Activated CD8-positive, alpha-beta memory T cell treated with anti-CD3 and anti-CD28 coated beads for 24 hours (primary cell): ENCODE measurements at regions not wholly inside any gene's neighbourhood (a gene's known extent, or its start where the extent isn't known, plus 50 kb on each side); places are given as distances from the start of the nearest gene placed in this dataset.
"Not testable (repeated sequence)": the region's sequence is repeated elsewhere in the genome, so short reads cannot be mapped to it uniquely, and the experiment has no call there.

Experiments
- DNase-seq: peaks from one replicate; pipeline ENCODE4 v3.0.0-alpha.2; 2020

GRCh38 chr11:81368192-81368591 lies 1365.5 kb downstream of the FAM181B start:
- DNase-seq: no peak

GRCh38 chr11:81365496-81365895 lies 1368.2 kb downstream of the FAM181B start:
- DNase-seq: no peak

GRCh38 chr11:81359476-81359875 lies 1374.2 kb downstream of the FAM181B start:
- no peak for DNase-seq

- DNase-seq: no peak
These were observed 1388.1 kb downstream of the FAM181B start for GRCh38 chr11:81345609-81346008.

GRCh38 chr11:81342966-81343365 lies 1390.7 kb downstream of the FAM181B start:
- no peak for DNase-seq

GRCh38 chr11:81340225-81340624 lies 1393.4 kb downstream of the FAM181B start:
- no peak for DNase-seq

- no peak for DNase-seq
These were observed 1394.1 kb downstream of the FAM181B start for GRCh38 chr11:81339521-81339920.

- DNase-seq: no peak
These were observed 1395.9 kb downstream of the FAM181B start for GRCh38 chr11:81337756-81338155.

- DNase-seq: no peak
These were observed 1401.4 kb downstream of the FAM181B start for GRCh38 chr11:81332276-81332675.

GRCh38 chr11:81331611-81332235 lies 1401.9 kb downstream of the FAM181B start:
- DNase-seq: no peak

- no peak for DNase-seq
These were observed 1402.6 kb downstream of the FAM181B start for GRCh38 chr11:81331088-81331487.

GRCh38 chr11:81303038-81303664 lies 1430.5 kb downstream of the FAM181B start:
- DNase-seq: no peak

- DNase-seq: no peak
These were observed 1432.4 kb downstream of the FAM181B start for GRCh38 chr11:81301166-81301830.

- no peak for DNase-seq
These were observed 1446.7 kb downstream of the FAM181B start for GRCh38 chr11:81286959-81287358.

- no peak for DNase-seq
These were observed 1447.1 kb downstream of the FAM181B start for GRCh38 chr11:81286550-81286949.

- not testable (repeated sequence) for DNase-seq
These were observed 1453.4 kb downstream of the FAM181B start for GRCh38 chr11:81280228-81280627.

- no peak for DNase-seq
These were observed 1454.7 kb downstream of the FAM181B start for GRCh38 chr11:81278991-81279390.

- DNase-seq: no peak
These were observed 1463.0 kb downstream of the FAM181B start for GRCh38 chr11:81270686-81271085.

- no peak for DNase-seq
These were observed 1466.4 kb downstream of the FAM181B start for GRCh38 chr11:81267246-81267645.

GRCh38 chr11:81259471-81259870 lies 1474.2 kb downstream of the FAM181B start:
- DNase-seq: no peak

GRCh38 chr11:81255895-81256294 lies 1477.8 kb downstream of the FAM181B start:
- no peak for DNase-seq

- no peak for DNase-seq
These were observed 1480.4 kb downstream of the FAM181B start for GRCh38 chr11:81253244-81253643.

- no peak for DNase-seq
These were observed 1486.7 kb downstream of the FAM181B start for GRCh38 chr11:81246941-81247340.

GRCh38 chr11:81245791-81246190 lies 1487.9 kb downstream of the FAM181B start:
- DNase-seq: no peak
